ENCODE measurements at regions not wholly inside any gene's neighbourhood (a gene's known extent, or its start where the extent isn't known, plus 50 kb on each side); places are given as distances from the start of the nearest gene placed in this dataset.

DNA sequence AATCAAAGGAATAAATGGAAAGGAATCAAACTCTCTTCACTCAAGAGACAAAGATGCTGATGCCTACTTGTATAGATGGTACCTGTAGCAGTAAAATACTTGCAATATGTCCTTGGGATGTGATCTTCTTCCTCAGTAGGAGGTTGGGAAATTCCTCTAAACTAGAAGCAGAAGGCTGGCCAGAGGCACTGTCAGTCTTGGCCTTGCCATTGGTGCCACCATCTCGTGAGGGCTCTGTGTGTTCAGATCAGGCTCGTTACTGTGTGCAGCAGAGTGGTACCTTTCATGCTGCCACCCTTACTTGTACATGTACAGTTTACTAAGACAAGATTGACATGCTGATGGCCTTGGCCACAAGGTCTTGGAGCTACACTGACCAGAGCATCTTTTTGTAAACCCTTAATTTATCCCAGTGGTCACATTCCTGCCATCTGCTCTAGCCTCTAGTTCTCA lies 169.0 kb downstream of the MYCN start:
- no peaks in the 10 kb centered on the region for H3K9me3 ChIP-seq
- no peak overlapping the region for H3K4me3 ChIP-seq
- H3K36me3 ChIP-seq (ENCODE audit: low read depth, missing control alignments) = no peaks in the 10 kb centered on the region
- WGBS, 2 donors = 73 to 90% methylated on average over 2 of the region's 2 CpGs
- no peak overlapping the region for H3K27ac ChIP-seq
- TF ChIP-seq, protein P1, sequence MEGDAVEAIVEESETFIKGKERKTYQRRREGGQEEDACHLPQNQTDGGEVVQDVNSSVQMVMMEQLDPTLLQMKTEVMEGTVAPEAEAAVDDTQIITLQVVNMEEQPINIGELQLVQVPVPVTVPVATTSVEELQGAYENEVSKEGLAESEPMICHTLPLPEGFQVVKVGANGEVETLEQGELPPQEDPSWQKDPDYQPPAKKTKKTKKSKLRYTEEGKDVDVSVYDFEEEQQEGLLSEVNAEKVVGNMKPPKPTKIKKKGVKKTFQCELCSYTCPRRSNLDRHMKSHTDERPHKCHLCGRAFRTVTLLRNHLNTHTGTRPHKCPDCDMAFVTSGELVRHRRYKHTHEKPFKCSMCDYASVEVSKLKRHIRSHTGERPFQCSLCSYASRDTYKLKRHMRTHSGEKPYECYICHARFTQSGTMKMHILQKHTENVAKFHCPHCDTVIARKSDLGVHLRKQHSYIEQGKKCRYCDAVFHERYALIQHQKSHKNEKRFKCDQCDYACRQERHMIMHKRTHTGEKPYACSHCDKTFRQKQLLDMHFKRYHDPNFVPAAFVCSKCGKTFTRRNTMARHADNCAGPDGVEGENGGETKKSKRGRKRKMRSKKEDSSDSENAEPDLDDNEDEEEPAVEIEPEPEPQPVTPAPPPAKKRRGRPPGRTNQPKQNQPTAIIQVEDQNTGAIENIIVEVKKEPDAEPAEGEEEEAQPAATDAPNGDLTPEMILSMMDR (IDR thresholded peaks at IDR 0.05) = no peak
- no peak for TF ChIP-seq POLR2A (IDR thresholded peaks at IDR 0.05)
- intact Hi-C loops (cut with DNase I; ENCODE audit: low total_unique reads) = no loop called here
- no peak for DNase-seq
- no peaks in the 10 kb centered on the region for H3K4me1 ChIP-seq
- H3K27me3 ChIP-seq = no peaks in the 10 kb centered on the region

DNA sequence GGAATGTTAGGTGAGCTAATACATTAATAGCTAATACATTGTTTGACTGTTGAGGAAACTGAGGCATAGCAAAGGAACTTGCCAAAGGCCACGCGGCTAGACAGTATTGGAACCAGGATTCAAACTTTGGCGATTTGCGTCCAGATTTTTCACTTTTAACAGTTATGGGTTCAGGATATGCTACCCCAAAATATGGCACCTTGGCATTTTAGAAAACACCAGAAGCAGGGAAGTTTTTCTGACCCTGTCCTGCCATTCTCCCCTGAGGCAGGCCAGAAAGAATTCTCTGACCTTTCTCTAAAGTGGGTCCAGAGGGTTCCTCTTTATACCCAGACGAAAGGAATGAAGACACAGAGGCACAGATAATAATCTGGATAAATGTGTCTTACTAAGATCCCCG lies 166.9 kb downstream of the MYCN start:
- H3K36me3 ChIP-seq (ENCODE audit: low read depth, missing control alignments) = no peaks in the 10 kb centered on the region
- no peak overlapping the region for H3K4me3 ChIP-seq
- WGBS, 2 donors = 90 to 94% methylated on average over 6 of the region's 6 CpGs
- TF ChIP-seq, protein P1 (IDR thresholded peaks at IDR 0.05) = no peak
- no peak for TF ChIP-seq POLR2A (IDR thresholded peaks at IDR 0.05)
- no peak for DNase-seq
- intact Hi-C loops (cut with DNase I; ENCODE audit: low total_unique reads) = no loop called here
- H3K27me3 ChIP-seq = no peaks in the 10 kb centered on the region
- no peaks in the 10 kb centered on the region for H3K9me3 ChIP-seq
- no peaks in the 10 kb centered on the region for H3K4me1 ChIP-seq
- H3K27ac ChIP-seq = no peak overlapping the region

DNA sequence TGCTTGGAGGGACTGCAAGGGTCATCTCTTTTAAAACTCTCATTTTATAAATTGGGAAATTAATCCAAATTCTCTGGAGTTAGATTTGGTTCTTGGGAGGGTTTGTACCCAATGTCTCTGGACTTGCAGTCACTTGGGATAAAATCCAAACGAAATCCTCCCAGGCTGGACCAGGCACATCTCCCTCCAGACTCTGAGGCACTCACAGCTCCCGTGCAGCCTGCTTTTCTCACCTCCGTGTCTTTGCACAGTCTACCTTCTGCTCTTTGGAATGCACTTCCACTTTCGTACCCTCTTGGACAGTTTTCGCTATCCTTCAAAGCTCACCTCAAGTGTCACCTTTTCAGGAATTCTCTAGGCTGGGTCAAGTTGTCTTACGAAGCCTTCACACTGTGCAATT lies 166.3 kb downstream of the MYCN start:
- TF ChIP-seq, protein P1 (IDR thresholded peaks at IDR 0.05) = no peak
- no peak for TF ChIP-seq POLR2A (IDR thresholded peaks at IDR 0.05)
- intact Hi-C loops (cut with DNase I; ENCODE audit: low total_unique reads) = no loop called here
- Histone ChIP-seq H3K4me3 (no peak overlapping the region), H3K36me3 (ENCODE audit: low read depth, missing control alignments) (no peaks in the 10 kb centered on the region), H3K9me3 (no peaks in the 10 kb centered on the region), H3K4me1 (no peaks in the 10 kb centered on the region), H3K27me3 (no peaks in the 10 kb centered on the region), H3K27ac (no peak overlapping the region)
- WGBS, 2 donors = 72 to 86% methylated on average over 6 of the region's 6 CpGs
- DNase-seq = no peak

- no peak for DNase-seq
- no peak overlapping the region for H3K4me3 ChIP-seq
- H3K4me1 ChIP-seq = no peaks in the 10 kb centered on the region
- no peaks in the 10 kb centered on the region for H3K27me3 ChIP-seq
- intact Hi-C loops (cut with DNase I; ENCODE audit: low total_unique reads) = no loop called here
- WGBS, 2 donors = 68 to 75% methylated on average over 14 to 15 of the region's 15 CpGs
- no peaks in the 10 kb centered on the region for H3K36me3 ChIP-seq (ENCODE audit: low read depth, missing control alignments)
- no peaks in the 10 kb centered on the region for H3K9me3 ChIP-seq
- TF ChIP-seq, protein P1 (IDR thresholded peaks at IDR 0.05) = no peak
- no peak for TF ChIP-seq POLR2A (IDR thresholded peaks at IDR 0.05)
- no peak overlapping the region for H3K27ac ChIP-seq
These were observed 165.4 kb downstream of the MYCN start for GRCh38 chr2:16105669-16106281.
